NCI-H146 (cell line): ENCODE measurements at regions not wholly inside any gene's neighbourhood (a gene's known extent, or its start where the extent isn't known, plus 50 kb on each side); places are given as distances from the start of the nearest gene placed in this dataset.

Source experiments
- DNase-seq: peaks from one replicate; lab custom pipeline; 2025; lab: John Stamatoyannopoulos, UW

DNA sequence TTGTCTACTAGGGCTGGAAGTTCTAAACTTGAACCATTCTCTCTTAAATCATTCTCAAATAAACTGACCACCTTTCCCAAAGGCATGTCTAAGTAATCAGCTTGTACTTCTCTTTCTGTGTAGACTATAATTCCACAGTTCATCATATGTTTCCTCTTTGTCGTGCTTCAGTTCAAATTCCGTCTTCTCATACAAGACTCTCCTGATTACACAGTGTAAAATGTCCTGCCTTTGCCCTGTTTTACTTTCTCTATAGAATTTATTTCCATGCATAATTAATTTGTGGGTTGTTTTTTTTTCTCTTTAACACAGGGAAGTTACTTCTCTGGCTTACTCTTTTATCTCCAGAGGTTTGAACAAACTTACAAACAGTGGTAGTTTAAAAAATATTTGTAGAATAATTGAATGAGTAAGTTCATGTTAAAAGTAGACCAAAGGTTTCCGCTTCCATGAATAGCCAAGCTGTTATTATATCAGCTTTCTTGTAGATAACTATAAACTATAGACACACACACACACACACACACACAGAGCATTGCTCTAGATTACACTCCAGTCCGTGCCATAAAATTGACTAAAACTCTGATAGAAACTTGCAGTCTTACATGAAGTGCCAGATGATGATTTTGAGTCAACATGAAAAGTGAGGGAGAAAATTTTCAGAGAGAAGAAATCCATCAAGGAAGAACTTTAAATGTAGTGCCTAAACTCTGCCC is 119.0 kb downstream of the SUCNR1 start:
- no peak for DNase-seq

GRCh38 chr3:151995091-151995490 is 121.6 kb downstream of the SUCNR1 start:
- DNase-seq, result no peak

- DNase-seq, result no peak
Measured at GRCh38 chr3:151998744-151999143, 125.3 kb downstream of the SUCNR1 start.

- no peak for DNase-seq
Measured at GRCh38 chr3:151999936-152000335, 126.5 kb downstream of the SUCNR1 start.

- DNase-seq, result no peak
Measured at GRCh38 chr3:152011812-152012735, 138.6 kb downstream of the SUCNR1 start.

GRCh38 chr3:152019508-152019907 is 146.1 kb downstream of the SUCNR1 start:
- no peak for DNase-seq

DNA sequence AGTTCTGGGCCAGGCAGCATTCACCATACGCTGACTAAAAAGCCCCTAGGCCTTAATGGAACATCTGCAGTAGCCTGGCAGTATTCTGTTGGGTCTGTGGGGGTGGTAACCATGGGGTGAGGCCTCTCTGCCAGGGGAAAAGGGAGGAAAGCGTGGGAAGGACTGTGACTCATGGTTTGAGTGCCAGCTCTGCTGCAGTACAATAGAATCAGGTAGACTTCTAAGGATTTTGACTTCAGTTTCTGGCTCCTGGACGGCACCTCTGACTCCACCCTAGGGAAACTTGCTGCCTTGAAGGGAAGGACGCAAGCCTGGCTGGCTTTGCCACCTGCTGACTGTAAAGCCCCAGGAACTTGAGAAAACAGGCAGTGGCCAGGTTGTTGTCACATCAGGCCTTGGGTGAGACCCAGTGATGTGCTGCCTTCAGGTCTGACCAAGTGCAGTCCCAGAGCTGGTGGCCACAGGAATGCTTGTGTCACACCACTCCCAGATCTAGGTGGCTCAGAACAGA is 148.6 kb downstream of the SUCNR1 start:
- DNase-seq, result no peak

GRCh38 chr3:152026033-152026556 is 152.7 kb downstream of the SUCNR1 start:
- peak; percentile 17 for DNase-seq

DNA sequence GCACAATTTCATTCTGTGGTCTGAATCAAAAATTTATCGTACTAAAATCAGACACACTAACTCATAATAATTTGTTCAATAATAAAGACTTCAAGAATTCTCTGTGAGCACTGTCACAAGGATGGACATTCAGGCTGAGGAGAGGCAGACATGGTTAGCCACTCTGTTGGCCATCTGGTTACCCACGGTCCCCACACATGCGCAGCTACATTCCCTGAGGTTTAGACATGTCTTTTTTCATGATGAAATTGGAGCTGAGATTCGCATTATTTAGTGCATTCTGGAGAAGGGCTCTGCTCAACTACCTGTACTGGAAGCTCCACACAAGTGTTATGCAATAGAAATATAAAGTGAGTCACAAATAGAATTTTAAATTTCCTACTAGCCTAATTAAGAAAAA is 156.9 kb downstream of the SUCNR1 start:
- DNase-seq, result no peak

DNA sequence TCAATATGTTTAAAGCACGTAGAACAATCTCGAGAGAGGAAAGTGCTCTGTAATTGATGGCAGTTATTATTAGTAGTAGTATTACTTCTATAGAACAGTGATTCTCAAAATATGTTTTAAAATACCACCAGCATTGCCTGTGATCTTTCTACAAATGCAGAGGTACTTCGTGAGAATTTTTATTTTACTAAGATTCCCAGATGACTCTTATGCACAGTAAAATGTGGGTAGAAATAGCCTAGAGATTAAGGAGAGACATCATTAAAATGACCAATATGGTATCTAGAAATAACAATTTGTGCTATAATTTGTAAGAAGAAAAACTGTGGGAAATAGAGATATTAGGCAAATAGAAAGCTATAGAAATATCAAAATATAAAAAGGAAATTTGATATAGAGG is 157.9 kb downstream of the SUCNR1 start:
- DNase-seq, result no peak

GRCh38 chr3:152037297-152037696 is 163.9 kb downstream of the SUCNR1 start:
- DNase-seq, result no peak

DNA sequence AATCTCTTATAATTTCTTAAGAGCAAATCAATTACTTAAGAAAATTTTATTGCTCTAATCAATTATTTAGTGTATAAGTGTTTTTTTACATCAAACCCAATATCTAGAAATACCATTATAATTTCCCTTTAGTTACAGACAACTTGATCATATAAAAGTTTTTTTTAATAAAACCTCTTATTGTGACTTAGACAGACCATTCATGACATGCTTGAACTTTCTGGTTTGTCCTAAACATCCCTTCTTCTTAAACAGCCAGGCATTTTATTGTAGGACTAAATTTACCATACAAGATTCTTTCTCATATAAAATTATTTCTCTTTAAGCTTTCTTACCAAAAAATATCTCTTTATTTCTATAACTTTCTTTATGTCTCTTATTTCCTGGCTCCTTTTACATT is 164.5 kb downstream of the SUCNR1 start:
- DNase-seq, result no peak

- DNase-seq, result no peak
Measured at GRCh38 chr3:152038490-152038889, 165.0 kb downstream of the SUCNR1 start.

DNA sequence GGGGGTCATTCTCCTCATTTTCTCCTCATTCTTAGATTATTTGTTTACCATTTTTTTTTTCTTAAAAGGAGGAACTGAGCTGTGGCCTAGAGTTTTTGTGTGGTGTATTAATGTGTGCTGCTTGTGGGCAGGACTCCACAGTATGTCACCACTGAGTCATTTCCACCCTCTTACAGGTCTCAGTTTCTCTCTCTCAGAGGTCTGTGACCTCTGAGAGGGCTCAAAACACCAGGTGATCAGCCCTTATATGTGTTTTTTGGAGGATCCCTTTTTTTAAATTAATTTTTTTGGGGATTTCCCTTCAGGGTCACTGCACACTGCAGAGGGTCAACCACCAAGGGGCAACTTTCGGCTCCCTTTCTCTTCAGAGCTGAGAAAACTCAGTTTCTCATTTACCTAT is 166.4 kb downstream of the SUCNR1 start:
- no peak for DNase-seq

GRCh38 chr3:152040319-152040718 is 166.9 kb downstream of the SUCNR1 start:
- DNase-seq, result no peak

DNA sequence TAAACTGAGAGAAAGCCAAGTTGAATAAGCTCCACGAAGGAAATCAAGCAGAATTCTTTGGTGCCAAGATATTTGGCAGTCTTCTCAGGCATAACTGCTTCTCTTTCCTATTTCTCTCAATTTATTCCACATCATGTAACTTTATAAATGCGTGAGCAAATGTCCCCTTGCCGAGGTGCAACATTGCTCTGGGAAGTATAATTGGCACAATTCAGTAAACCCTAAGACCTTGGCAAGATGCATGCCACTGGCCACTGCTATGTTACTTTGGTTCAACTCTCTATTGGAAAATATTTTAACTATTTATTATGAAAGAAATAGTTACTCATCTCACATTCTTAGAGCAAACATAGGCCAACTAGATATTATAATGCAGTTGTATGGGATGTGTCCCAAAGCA is 170.2 kb downstream of the SUCNR1 start:
- no peak for DNase-seq

- DNase-seq, result no peak
Measured at GRCh38 chr3:152046280-152046679, 172.8 kb downstream of the SUCNR1 start.

DNA sequence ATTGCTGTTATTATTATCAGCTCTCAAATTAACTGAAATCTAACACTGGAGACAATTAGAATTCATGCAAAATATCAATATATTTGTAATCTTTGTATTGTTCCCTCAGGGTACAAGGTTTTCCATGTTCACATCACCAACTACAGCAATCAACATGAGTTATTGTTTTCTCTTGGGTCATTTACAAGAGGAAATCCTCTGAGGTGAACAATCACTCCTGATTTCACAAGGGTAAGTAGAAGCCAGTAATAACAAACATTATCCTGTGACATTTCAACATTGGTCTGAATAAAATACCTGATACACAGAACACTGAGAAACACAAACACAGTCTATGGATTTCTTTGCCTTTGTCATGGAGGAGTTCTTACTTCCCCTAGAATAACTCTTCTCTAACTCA is 174.0 kb downstream of the SUCNR1 start:
- DNase-seq, result no peak

GRCh38 chr3:152048831-152049230 is 175.4 kb downstream of the SUCNR1 start:
- DNase-seq, result no peak

- DNase-seq, result no peak
Measured at GRCh38 chr3:152050903-152051302, 177.5 kb downstream of the SUCNR1 start.

- peak; percentile 97 for DNase-seq
Measured at GRCh38 chr3:152051501-152052404, 178.3 kb downstream of the SUCNR1 start.

- DNase-seq, result no peak
Measured at GRCh38 chr3:152053866-152054265, 180.4 kb downstream of the SUCNR1 start.
